GM12872 (cell line): ENCODE measurements at regions not wholly inside any gene's neighbourhood (a gene's known extent, or its start where the extent isn't known, plus 50 kb on each side); places are given as distances from the start of the nearest gene placed in this dataset.

ENCODE experiments used
- TF ChIP-seq, protein P1 (sequence below): IDR thresholded peaks from 3 replicates; pipeline ENCODE4 v1.5.1; 2011; ENCODE audit warnings: low read depth, mild to moderate bottlenecking, low read length, moderate library complexity; ENCODE audit not compliant: insufficient read depth

- TF ChIP-seq, protein P1, sequence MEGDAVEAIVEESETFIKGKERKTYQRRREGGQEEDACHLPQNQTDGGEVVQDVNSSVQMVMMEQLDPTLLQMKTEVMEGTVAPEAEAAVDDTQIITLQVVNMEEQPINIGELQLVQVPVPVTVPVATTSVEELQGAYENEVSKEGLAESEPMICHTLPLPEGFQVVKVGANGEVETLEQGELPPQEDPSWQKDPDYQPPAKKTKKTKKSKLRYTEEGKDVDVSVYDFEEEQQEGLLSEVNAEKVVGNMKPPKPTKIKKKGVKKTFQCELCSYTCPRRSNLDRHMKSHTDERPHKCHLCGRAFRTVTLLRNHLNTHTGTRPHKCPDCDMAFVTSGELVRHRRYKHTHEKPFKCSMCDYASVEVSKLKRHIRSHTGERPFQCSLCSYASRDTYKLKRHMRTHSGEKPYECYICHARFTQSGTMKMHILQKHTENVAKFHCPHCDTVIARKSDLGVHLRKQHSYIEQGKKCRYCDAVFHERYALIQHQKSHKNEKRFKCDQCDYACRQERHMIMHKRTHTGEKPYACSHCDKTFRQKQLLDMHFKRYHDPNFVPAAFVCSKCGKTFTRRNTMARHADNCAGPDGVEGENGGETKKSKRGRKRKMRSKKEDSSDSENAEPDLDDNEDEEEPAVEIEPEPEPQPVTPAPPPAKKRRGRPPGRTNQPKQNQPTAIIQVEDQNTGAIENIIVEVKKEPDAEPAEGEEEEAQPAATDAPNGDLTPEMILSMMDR: no peak
Measured at GRCh38 chr3:159168788-159169187, 366.9 kb downstream of the MFSD1 start.

GRCh38 chr3:159169828-159170227, 368.0 kb downstream of the MFSD1 start:
- TF ChIP-seq, protein P1: no peak

- TF ChIP-seq, protein P1: no peak
Measured at GRCh38 chr3:159170436-159171003, 368.7 kb downstream of the MFSD1 start.

- TF ChIP-seq, protein P1: no peak
Measured at GRCh38 chr3:159171333-159171732, 369.5 kb downstream of the MFSD1 start.

DNA sequence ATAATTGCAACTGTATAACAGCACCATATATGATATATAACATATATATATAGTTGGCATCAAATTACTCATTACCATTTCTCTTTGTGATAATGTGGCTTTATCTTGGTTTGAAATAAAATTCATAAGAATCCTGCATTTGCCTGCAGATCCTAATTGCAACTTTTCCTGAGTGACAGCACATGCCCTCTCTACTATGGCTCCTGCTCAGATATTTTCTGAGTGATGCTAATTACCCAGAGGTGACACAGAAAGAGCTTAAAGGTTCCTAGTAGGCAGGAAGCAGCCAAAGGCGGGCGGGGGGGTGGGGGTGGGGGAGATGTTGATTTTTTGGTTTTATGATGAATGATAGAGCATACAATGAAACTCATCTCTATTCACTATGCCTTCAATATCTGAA, 370.6 kb downstream of the MFSD1 start:
- TF ChIP-seq, protein P1: no peak

- TF ChIP-seq, protein P1: no peak
Measured at GRCh38 chr3:159174715-159175692, 373.1 kb downstream of the MFSD1 start.

DNA sequence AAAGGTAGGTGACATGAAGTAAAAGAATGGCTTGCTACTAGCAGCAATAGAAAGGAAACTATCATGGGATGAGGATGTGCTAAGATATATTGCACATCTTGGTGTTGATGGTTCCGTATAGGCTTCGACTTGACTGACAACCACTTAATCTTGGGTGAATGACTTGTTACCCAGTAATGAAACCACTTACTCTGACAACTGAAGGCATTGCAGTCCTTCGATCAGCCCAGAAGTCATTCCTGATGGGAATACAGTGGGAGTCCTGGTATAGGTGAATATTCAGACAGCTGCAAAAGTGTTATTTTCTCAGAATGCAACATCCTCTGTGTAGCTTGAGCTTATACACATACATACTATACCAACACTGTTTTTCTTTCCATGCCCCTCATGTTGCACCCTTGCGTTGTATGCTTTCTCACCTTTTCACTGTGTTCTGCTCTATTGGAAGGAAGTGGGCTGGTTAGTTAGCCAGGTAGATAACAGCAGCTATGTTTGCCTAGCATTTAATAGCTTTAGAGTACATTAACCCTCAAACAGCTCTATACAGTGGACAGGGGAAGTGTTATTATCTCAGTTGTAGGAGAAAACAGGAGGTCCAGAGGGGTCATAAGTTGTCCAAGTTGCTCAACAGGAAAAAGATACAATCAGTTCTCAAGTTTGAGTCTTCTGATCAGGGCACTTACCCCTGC, 376.5 kb downstream of the MFSD1 start:
- TF ChIP-seq, protein P1: no peak
